K562 (cell line): ENCODE measurements at regions not wholly inside any gene's neighbourhood (a gene's known extent, or its start where the extent isn't known, plus 50 kb on each side); places are given as distances from the start of the nearest gene placed in this dataset.

Source experiments
- ATF1 ChIP-seq, 2 experiments: fragments of 450-650 bp in 1 of 2; IDR thresholded peaks; 2 replicates each; pipeline ENCODE4 v1.6.1; 2016; ENCODE audit warnings: missing compliant biosample characterization in 1 of 2, missing genetic modification characterization in 1 of 2
- MCM7 ChIP-seq, 2 experiments: fragments of 450-650 bp; IDR thresholded peaks; 2 replicates each; pipeline ENCODE4 v1.6.1; 2016 to 2018
- PHB ChIP-seq: fragments of 250-450 bp; sonication (Bioruptor Pico); IDR thresholded peaks from 2 replicates; pipeline ENCODE4 v1.5.0; 2021
- POLR3G ChIP-seq: IDR thresholded peaks from 2 replicates; pipeline ENCODE4 v1.6.1; 2011; ENCODE audit not compliant: insufficient read length, insufficient replicate concordance; ENCODE audit errors: extremely low read depth
- SIN3A ChIP-seq, 2 experiments: fragments of 150-350 bp in 1 of 2; IDR thresholded peaks; 2 replicates each; pipeline ENCODE4 v1.6.1; 2011 to 2016; ENCODE audit warnings: borderline replicate concordance in 2 of 2, low read depth in 2 of 2, low read length in 2 of 2, mild to moderate bottlenecking in 2 of 2, moderate library complexity in 2 of 2; ENCODE audit not compliant: control insufficient read depth in 1 of 2
- STAT5B ChIP-seq: fragments of 250-450 bp; sonication (Bioruptor Pico); IDR thresholded peaks from 2 replicates; pipeline ENCODE4 v1.8.0; 2021; ENCODE audit warnings: mild to moderate bottlenecking, inconsistent platforms
- ZNF398 ChIP-seq: fragments of 250-450 bp; sonication (Bioruptor Pico); IDR thresholded peaks from 2 replicates; pipeline ENCODE4 v1.8.0; 2021; ENCODE audit warnings: moderate library complexity, mild to moderate bottlenecking, inconsistent platforms
- ZNF561 ChIP-seq: fragments of 450-650 bp; formaldehyde crosslinking; conservative IDR thresholded peaks from 2 replicates; pipeline ENCODE4 v1.4.0; 2020; ENCODE audit warnings: mild to moderate bottlenecking, moderate library complexity
- TF ChIP-seq, protein P1 (sequence below): IDR thresholded peaks from 2 replicates; pipeline ENCODE4 v1.6.1; 2014; ENCODE audit warnings: antibody characterized with exemption
- TF ChIP-seq, protein P2 (sequence below): fragments of 450-650 bp; formaldehyde crosslinking; IDR thresholded peaks from 2 replicates; pipeline ENCODE4 v1.4.0; 2020; ENCODE audit warnings: mild to moderate bottlenecking, moderate library complexity
- TF ChIP-seq, protein P3 (sequence below): fragments of 200-600 bp; sonication (generic); IDR thresholded peaks from one replicate; pipeline ENCODE4 v1.6.1; 2012; ENCODE audit warnings: mild to moderate bottlenecking, low read depth, low read length, inconsistent platforms

GRCh38 chr6:27136077-27136644, 111.3 kb upstream of the PRSS16 start (continued):
- TF ChIP-seq ZNF398 (CRISPR knock-in tag), result peak; percentile 86
- TF ChIP-seq, protein P1, sequence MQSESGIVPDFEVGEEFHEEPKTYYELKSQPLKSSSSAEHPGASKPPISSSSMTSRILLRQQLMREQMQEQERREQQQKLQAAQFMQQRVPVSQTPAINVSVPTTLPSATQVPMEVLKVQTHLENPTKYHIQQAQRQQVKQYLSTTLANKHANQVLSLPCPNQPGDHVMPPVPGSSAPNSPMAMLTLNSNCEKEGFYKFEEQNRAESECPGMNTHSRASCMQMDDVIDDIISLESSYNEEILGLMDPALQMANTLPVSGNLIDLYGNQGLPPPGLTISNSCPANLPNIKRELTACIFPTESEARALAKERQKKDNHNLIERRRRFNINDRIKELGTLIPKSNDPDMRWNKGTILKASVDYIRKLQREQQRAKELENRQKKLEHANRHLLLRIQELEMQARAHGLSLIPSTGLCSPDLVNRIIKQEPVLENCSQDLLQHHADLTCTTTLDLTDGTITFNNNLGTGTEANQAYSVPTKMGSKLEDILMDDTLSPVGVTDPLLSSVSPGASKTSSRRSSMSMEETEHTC, result no peak
- TF ChIP-seq, protein P2, sequence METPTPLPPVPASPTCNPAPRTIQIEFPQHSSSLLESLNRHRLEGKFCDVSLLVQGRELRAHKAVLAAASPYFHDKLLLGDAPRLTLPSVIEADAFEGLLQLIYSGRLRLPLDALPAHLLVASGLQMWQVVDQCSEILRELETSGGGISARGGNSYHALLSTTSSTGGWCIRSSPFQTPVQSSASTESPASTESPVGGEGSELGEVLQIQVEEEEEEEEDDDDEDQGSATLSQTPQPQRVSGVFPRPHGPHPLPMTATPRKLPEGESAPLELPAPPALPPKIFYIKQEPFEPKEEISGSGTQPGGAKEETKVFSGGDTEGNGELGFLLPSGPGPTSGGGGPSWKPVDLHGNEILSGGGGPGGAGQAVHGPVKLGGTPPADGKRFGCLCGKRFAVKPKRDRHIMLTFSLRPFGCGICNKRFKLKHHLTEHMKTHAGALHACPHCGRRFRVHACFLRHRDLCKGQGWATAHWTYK (CRISPR knock-in tag), result peak; percentile 98
- no peak for TF ChIP-seq MCM7 (IDR thresholded peaks at IDR 0.05)
- peak; percentile 84; the same call in 1 of the 2 replicates for TF ChIP-seq PHB (CRISPR knock-in tag)
- TF ChIP-seq STAT5B (CRISPR knock-in tag), result peak; percentile 75
- TF ChIP-seq POLR3G, result no peak
- TF ChIP-seq SIN3A (IDR thresholded peaks at IDR 0.05; ENCODE audit: borderline replicate concordance in 2 of 2, control insufficient read depth in 1 of 2, low read depth in 2 of 2, low read length in 2 of 2), result peak in 1 of 2 experiments; percentile 59; a peak in 1 of 4 replicates
- TF ChIP-seq, protein P3, sequence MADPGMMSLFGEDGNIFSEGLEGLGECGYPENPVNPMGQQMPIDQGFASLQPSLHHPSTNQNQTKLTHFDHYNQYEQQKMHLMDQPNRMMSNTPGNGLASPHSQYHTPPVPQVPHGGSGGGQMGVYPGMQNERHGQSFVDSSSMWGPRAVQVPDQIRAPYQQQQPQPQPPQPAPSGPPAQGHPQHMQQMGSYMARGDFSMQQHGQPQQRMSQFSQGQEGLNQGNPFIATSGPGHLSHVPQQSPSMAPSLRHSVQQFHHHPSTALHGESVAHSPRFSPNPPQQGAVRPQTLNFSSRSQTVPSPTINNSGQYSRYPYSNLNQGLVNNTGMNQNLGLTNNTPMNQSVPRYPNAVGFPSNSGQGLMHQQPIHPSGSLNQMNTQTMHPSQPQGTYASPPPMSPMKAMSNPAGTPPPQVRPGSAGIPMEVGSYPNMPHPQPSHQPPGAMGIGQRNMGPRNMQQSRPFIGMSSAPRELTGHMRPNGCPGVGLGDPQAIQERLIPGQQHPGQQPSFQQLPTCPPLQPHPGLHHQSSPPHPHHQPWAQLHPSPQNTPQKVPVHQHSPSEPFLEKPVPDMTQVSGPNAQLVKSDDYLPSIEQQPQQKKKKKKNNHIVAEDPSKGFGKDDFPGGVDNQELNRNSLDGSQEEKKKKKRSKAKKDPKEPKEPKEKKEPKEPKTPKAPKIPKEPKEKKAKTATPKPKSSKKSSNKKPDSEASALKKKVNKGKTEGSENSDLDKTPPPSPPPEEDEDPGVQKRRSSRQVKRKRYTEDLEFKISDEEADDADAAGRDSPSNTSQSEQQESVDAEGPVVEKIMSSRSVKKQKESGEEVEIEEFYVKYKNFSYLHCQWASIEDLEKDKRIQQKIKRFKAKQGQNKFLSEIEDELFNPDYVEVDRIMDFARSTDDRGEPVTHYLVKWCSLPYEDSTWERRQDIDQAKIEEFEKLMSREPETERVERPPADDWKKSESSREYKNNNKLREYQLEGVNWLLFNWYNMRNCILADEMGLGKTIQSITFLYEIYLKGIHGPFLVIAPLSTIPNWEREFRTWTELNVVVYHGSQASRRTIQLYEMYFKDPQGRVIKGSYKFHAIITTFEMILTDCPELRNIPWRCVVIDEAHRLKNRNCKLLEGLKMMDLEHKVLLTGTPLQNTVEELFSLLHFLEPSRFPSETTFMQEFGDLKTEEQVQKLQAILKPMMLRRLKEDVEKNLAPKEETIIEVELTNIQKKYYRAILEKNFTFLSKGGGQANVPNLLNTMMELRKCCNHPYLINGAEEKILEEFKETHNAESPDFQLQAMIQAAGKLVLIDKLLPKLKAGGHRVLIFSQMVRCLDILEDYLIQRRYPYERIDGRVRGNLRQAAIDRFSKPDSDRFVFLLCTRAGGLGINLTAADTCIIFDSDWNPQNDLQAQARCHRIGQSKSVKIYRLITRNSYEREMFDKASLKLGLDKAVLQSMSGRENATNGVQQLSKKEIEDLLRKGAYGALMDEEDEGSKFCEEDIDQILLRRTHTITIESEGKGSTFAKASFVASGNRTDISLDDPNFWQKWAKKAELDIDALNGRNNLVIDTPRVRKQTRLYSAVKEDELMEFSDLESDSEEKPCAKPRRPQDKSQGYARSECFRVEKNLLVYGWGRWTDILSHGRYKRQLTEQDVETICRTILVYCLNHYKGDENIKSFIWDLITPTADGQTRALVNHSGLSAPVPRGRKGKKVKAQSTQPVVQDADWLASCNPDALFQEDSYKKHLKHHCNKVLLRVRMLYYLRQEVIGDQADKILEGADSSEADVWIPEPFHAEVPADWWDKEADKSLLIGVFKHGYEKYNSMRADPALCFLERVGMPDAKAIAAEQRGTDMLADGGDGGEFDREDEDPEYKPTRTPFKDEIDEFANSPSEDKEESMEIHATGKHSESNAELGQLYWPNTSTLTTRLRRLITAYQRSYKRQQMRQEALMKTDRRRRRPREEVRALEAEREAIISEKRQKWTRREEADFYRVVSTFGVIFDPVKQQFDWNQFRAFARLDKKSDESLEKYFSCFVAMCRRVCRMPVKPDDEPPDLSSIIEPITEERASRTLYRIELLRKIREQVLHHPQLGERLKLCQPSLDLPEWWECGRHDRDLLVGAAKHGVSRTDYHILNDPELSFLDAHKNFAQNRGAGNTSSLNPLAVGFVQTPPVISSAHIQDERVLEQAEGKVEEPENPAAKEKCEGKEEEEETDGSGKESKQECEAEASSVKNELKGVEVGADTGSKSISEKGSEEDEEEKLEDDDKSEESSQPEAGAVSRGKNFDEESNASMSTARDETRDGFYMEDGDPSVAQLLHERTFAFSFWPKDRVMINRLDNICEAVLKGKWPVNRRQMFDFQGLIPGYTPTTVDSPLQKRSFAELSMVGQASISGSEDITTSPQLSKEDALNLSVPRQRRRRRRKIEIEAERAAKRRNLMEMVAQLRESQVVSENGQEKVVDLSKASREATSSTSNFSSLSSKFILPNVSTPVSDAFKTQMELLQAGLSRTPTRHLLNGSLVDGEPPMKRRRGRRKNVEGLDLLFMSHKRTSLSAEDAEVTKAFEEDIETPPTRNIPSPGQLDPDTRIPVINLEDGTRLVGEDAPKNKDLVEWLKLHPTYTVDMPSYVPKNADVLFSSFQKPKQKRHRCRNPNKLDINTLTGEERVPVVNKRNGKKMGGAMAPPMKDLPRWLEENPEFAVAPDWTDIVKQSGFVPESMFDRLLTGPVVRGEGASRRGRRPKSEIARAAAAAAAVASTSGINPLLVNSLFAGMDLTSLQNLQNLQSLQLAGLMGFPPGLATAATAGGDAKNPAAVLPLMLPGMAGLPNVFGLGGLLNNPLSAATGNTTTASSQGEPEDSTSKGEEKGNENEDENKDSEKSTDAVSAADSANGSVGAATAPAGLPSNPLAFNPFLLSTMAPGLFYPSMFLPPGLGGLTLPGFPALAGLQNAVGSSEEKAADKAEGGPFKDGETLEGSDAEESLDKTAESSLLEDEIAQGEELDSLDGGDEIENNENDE, result no peak
- TF ChIP-seq ZNF561, result peak; percentile 79; the same call in 1 of the 2 replicates
- no peak for TF ChIP-seq ATF1 (CRISPR knock-in tag; IDR thresholded peaks at IDR 0.05)
- TF ChIP-seq ATF1 (tag; IDR thresholded peaks at IDR 0.05), result peak; percentile 64
